ENCODE measurements at regions not wholly inside any gene's neighbourhood (a gene's known extent, or its start where the extent isn't known, plus 50 kb on each side); places are given as distances from the start of the nearest gene placed in this dataset.

DNA sequence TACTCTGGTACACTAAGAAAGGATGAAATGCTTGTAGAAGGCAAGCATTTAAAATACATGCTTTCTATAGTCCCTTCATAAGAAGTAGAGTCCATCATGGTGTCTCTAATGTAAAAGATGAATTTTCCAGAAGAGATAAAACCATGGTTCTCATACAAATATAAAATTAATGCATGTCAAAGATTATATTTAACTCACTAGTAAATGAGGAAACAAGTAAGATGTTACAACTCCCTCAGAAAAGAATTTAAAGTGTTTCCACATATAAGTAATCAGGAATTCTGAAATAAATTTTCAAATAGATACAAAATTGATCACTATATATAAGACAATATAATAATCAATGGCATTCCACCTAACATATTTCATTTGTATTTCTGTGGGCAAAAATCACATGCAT, 570.3 kb upstream of the CCDC54 start:
- no peak for DNase-seq

DNA sequence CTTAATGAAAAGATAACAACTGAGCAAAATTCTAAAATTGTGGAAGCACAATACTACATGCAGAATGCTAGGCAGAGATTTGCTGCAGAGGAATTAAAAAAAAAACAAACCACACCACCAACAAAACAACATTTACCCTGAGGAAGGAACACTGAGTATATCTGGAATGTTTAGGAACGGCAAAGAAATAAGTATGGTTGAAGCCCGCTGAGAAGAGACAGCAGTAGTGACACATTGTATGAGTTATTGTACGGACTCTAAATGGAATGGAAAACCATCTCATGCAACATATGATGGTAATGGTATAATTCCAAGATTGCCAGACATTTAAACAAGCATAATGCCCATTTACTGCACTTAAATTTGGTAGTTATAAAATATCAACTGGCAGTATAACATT, 568.2 kb upstream of the CCDC54 start:
- DNase-seq = no peak

DNA sequence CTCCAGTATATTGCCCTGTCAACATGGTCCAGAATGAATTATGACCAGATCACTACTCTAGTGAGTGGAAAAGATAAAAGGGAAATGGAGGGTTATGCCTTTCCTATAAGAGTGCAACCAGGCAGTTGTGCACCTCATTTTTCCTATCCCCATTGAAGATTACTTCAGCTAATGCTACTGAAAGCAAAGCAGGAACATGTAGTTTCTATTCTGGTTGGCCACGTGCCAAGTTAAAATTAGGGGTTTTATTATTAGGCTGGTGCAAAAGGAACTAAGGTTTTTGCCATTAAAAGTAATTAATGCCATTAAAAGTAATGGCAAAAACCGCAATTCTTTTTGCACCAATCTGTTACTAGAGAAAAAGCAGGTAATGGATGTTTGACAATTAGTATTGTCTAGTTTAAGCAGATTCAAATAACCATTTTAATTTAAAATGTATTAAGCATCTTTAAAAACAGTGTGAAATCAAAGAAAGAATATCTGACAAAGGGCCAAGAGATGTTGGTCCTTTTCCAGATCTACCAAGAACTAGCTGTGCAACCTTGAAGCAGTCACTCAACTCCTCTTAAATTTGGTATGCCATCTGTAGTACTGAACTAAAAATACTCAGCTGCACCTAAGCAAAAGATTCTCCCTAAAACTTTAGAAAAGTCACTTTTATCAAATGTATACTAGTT, 567.5 kb upstream of the CCDC54 start:
- no peak for DNase-seq

DNA sequence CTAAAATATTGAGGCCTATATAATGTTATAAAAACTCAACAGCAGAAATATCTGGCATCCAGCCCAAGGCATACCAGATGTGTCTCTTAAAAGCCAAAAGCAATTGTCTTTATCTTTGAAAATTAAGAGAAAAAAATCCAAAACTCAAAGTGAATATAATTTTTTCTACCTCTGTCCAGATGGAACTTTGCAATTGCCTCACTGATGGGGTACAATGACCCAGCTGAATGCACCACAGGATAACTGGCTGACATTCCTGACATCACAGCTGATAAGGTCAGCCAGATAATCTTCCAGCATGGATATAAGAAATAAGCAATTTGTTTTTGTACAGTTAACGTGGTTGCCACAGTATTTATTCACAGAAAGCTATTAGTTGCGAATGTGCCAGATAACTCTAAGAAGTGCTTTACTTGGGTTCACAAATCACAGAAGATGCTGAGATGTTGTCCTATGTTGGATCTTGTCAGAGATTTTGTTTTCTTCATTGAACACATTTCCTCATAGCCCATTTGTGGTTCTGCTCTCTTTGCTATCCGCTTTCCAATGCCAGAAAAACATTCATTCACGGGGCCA, 566.9 kb upstream of the CCDC54 start:
- no peak for DNase-seq

DNA sequence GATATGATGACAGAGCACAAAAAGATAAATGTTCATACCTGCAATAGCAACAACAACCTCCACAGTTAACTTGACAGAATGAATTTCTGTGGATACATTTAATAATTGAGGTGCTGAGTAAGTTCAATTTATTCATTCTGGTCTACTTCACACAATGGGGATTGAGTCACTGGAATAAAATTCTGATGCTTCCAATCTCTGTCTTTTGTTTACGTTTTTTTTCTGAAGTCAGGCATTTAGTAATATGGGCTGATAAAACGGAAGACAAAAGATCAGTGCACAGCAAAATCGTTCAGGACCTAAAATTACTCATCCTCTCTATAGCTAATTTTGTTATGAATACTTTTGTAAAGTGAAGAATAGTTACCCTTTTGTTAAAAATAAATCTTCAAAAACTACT, 565.9 kb upstream of the CCDC54 start:
- DNase-seq = no peak

DNA sequence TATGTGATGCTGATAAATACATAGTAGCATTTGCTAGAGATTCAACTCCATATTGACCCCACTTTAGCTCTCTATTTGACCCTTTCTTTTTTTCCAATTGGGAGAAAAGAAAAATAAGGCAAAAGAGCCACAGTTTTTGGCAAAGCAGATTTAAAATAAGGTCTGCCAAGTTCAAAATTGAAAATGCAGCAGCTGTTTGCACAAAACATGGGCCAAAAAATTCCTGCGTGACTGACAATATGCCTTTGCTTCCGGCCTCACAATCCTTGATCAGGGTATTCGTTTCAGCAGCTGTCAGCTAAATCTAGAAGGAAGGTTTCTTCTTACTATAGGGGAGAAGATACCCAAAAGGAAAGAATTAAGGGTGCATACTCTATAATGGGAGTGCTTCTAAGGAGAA, 563.5 kb upstream of the CCDC54 start:
- no peak for DNase-seq

DNA sequence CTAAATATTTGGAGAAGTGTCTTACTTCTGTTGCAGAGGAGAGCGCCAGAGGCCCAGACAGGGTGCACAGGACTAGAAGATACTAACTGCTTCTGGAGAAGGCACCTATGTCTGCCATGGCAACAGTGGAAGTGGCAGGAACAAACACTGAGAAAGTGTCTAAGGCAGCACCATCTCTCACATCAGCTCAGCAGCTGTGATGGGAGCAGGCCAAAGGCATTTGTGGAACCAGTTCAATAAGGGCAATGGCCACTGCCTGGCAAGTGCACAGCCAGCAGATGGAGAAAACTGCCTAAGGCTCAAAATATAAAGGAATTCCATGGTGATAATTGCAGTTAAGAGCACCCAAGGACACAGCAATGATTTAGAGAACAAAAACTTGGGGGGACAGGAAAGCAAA, 563.0 kb upstream of the CCDC54 start:
- peak; percentile 64 for DNase-seq

DNA sequence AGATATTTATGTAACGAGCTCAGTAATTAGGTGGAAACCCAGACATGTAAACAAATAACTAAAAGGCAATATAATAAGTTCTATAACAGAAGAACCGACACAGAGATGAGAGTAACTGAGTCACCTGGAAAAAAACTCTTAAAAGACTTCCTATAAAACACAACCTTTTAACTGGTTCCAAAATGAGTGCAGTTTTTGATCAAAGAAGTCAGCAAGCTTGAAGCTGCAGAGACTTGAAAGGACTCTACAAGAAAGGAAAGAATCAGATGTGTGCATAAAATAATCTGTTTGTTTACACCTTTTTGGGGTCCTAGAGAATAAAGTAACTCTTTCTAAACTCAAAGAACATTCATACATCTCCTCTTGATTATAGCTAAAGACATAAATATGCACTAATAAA, 560.4 kb upstream of the CCDC54 start:
- DNase-seq = no peak

DNA sequence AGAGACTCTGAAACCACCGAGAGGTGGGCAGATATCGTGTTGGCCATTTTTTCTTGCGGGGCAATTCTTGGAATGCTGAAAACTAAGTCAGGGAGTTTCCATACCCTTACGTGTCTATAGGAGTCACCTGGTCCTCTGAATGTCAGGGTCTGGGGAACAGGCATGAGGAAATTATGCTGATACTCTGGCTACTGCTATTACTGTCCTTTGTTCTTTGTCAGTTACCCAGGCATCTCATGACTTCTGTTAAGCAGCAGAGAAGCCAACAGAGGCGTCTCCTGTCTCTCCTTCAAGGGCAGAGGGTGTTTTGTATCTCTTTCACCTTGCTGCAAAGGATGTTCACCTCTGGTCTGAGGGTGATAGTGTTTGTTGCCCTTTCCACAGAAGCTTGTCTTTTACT, 559.5 kb upstream of the CCDC54 start:
- no peak for DNase-seq

DNA sequence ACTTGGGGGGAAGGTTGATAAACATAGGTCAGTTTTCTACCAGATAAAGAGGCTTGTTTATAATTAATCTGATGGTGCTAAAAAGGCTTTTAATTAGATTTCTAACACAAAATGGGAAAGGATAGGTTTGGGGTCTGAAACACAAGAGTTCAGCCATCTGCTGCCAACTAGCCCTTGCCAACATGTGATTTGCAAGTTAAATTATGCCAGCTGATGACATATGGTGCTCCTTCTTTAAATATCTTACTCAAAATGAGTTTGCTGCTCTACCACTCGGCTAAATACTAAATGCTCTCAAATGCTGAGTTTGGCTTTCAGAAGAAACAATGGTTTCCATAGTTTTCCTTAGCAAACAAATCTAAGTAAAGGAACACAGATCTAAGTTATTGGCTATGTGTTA, 557.8 kb upstream of the CCDC54 start:
- DNase-seq = no peak

DNA sequence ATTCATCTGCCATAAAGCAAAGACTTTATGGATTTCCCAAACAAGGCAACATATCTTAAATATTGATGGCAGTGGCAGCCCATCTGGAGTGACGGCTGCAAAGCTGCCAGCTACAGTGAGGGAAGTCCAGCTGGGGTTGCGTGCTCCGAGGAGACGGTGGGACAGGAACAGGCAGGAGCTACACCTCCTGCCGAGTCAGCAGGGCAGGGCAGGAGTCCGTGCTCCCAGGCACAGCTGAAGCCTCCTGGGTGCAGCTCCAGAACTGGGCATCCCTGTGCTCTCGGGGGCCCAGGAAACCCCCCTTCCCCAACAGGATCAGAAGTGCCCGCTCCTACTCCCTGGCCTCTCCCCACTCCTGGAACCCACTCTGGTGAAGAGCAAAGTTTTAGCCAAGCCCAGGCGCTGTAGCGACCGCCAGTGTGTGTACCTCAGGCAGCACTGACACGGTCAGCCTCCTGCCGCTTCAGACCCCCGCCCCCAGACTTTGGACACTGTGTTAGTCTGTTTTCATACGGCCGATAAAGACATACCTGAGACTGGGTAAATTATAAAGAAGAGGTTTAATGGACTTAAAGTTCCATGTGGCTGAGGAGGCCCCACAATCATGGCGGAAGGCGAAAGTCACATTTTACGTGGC, 556.4 kb upstream of the CCDC54 start:
- no peak for DNase-seq

DNA sequence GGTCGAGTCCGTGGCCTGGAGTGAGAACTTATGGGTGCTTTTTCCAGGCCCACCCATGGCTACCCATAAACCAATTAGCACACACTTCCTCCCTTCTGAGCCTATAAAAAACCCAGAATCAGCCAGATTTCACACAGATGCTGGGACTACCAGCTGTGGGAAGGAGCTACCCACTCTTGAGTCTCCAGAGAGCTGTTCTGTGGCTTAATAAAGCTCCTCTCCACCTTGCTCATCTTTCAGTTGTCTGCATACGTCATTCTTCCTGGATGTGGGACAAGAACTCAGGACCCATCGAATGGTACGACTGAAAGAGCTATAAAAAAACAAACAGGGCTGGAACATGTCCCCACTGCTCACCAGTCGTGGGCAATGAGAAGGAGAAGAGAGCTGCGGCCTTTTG, 555.4 kb upstream of the CCDC54 start:
- no peak for DNase-seq

DNA sequence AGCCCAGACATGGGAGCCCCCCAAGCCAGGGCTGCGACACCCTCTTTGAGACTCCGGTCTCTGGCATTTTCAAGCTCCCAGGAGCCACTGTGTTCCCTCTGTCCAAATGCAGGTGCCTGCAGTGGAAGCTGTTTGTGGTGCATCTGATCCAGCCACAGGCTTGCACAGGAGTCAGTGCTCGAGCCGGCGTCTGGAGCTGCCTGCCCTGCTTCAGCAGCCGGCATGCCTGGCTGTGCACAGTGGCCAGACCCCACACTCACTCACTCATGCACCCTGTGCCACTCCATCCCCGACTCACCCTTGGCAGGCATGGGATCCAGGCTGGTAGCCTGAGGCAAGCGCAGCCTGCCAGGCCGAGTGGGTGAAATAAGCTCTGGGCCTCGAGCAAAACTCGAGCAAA, 555.0 kb upstream of the CCDC54 start:
- no peak for DNase-seq

DNA sequence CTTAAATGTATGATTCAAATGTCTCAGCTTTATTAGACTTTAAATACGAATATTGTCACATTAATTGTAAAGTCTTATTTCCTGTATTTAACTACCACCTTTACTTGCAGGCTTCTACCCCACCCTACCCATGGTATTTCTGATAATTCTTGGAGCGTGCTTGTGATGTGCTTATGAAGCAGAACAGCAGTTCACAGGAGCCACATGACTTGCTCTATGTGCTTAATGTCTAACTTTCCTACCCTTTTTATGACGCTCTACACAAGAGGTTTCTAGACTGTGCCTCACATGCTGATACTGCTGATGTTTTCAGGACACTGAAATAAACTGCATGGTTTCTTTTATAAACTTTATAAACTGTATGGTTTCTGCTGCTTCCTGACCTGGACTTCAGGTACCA, 553.5 kb upstream of the CCDC54 start:
- DNase-seq = no peak

DNA sequence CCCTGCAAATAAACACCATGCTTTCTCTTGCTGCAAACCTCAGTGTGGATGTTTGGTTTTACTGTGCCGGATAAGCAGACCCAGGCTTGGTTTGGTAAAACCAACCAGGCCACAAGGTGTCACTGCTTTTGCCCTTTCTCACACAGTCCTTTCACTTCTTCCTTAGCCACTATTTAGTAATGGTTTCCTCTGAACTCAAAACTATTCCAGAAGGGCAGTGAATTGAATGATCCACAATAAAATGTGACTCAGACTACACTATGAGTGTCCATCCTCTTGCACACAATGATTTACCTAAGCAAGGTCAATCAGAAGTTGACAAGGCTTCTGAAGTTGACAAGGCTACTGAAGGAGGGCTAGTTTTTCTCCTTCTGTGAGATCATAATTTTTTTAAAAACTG, 552.4 kb upstream of the CCDC54 start:
- peak; percentile 57 for DNase-seq

DNA sequence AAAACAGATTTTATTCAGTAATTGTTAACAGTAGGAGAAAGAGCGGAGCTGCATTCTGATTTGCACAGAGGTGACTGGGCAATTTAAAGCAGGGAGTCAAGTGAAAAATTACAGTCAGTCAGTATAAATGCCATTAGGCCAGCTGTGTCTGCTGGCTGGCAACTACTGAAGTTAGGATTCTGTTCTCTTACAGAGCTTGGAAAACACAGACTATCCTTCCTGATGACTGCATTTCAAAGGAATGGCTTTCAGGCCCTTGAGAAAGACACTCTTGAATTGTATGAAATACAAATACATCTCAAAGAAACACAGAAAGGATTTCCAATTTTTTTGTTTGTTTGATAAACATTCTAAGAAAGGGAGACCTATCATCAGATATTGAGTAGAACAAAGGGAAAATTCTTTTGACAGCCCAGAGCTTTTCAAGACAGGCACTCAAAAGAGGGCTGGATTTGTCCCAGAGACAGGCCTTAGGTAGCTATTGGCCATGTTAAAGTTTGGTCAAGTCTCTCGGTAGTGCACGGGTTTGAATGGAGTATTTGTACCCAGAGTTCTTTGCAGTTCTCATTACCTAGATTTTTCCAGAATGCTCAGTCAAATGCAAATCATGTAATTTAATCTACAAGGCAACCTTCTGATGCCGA, 551.2 kb upstream of the CCDC54 start:
- DNase-seq = peak; percentile 82

DNA sequence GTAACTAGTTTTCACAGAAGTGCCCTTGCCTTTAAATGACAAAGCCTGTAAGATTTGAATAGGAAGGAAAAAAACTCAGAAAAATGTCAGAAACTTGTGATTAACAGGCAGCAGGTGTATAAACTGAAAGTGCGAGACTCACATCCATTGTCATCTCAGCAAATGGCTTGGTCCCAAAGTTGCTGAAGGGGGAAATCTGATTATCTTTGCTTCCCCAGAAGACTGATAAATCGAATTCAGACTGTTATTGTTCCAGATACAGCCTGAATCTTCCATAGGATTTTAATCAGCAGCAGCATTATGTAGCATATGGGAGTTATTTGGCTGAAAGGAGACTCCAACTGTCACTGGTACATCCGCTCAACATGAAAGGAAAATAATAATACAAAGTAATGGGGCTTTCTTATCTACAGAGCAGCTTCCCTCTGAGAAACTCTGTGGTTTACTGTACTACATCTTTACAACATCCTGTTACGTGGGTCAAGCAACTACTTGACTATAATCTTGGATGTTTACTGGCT, 550.4 kb upstream of the CCDC54 start:
- DNase-seq = no peak

DNA sequence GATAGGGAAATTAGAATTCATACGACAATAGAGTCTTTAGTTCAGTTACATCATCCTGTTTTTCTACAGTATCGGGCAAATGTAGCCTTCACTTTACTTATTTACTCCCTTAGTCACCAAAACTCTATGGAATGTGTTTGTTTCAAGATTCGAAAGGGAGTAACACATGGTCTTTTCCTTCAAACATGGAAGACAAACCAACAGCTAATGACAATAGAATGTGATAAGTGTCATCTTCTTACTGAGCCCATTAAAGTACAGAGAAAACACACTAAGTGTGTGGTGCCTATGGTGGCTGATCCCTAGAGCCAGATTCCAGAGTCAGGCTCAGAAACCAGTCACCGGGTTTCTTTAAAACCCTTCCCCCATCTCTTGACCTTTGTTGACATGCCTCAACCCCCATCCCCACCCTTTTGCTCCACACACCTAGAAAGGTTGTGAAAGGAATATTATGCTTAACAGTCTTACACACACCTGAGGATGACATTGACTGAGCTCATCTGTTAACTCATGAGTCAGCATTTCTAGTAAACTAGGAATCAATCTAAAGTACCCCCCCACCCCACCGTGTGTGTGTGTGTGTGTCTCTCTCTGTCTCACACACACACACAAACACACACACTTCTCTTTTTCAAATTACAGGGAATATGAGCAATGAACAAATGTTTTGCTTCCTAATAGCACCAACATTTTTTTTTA, 549.6 kb upstream of the CCDC54 start:
- peak; percentile 63 for DNase-seq

DNA sequence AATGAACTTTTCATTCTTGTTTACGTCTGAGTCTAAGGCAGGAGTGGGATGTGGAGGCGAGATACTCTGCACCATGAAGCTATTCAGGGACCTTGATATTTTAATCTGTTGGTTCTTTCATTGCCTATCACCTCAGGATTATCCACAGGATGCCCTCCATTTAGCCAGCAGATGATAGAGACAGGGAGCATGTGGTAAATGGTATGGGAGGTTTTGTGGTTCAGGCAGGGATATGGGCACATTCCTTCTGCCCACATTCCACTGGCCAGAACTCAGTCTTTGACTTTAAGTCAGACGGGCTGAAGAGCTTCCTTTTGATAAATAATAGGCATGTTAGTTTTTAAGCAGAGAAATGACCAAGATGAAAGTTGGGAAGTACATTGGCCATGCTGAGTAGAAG, 548.0 kb upstream of the CCDC54 start:
- DNase-seq = peak; percentile 72

DNA sequence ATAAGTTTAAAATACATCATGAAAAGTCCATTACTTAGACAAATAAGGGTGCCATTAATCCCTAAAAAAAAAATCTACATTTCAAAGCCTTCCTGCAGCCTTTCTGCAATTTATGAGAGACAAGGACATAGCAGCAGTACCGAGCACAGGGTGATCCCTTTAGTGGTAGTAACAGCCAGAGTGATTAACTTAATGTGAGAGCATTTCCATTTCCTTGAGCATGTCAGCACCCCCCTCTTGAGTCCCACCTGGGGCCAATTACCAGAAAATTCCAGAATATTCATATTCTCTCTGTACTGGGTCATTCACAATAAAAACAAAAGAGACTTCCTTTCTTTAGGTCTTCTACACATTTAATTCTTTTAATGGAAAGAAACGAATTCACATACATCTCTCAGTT, 546.9 kb upstream of the CCDC54 start:
- no peak for DNase-seq

DNA sequence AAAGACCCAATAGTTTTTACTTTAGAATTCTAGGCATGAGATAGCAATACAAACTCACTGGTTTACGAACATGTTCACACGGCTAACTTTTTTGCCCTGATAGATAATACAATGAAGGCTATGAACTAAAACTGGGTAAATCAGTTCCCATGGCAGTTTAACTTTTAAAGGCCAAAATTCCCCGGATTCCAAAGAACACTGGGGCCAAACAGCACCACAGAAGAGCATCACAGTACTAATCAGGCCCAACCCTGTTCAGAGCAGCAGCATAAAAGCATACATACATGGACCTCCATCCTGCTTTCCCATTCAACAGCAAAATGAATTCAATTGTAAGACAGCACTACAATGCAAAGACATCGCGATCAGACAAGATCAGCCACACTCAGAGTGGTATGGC, 540.3 kb upstream of the CCDC54 start:
- no peak for DNase-seq

DNA sequence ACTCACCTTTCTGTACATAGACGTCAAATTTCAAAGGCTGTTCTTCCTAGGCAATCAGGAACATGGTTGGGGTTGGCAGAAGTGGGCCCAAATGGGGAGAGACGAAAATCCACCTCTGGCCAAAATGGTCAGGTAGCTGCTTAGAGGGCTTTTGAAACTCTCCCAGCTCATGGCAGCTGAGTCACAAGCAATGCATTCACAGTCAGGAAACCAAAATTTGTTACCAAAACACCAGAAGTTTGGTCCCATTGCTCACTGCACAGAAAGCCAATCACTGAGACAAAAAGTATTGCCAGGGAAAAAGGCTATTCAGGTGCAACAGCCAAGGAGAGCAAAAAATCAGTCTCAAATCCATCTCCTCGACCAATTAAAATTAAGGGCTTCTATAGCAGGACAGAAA, 539.6 kb upstream of the CCDC54 start:
- no peak for DNase-seq

DNA sequence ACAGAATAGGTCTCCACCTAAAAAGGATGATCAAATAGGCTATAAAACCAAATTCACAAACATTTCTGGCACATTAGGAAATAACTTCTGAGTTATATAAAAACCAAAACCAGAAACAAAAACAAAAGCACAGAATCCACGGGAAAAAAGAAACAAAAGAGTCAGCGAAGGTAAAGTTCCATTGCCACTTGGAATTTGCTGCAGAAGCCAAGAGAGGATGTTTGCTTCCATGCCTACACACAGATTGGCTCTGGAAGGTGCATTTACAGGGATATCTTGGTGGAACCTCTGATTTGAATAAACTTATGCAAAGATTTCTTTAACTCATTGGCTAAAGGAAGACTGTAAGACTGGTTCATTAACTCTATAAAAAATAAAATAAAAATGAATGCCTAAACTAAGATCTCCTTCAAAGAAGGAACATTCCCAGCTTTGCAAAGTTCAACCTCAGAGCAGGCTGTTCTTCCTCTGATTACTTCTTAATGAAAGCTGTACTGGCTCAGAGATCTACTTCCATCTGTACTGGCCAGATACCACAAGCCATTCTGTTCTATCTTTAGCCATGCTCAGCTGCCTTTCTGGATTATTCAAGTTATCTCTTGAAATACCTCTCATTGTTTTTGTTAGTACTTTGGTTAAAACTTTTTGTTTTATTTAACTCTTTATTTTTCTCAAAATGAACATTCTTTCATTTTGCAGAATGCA, 537.5 kb upstream of the CCDC54 start:
- no peak for DNase-seq

Measured in islet precursor cell (in vitro differentiated cells).